K562 (cell line): ENCODE measurements at regions not wholly inside any gene's neighbourhood (a gene's known extent, or its start where the extent isn't known, plus 50 kb on each side); places are given as distances from the start of the nearest gene placed in this dataset.

Experiments
- ATAC-seq: fragments of 200-7000 bp; cut with Tn5 transposase; 3 replicates; pipeline ENCODE4 v1.9.1; 2020; ENCODE audit warnings: moderate library complexity
- BruUV-seq: library from RNA; stranded (reverse); fragments of 400-500 nt; replicated peaks from 2 replicates; lab custom pipeline; 2021; lab: Mats Ljungman, UMichigan
- CTCF ChIA-PET: fragments of 300-600 bp; formaldehyde crosslinking; extraction: SDS; loops from one replicate; lab custom pipeline; 2021; ENCODE audit warnings: low intra/inter-chr PET ratio; lab: Yijun Ruan, JAX
- POLR2A ChIA-PET: fragments of 300-600, 350-650 bp; sonication (Branson Sonifier 250); formaldehyde crosslinking; extraction: SDS; loops from one replicate; lab custom pipeline; 2021; ENCODE audit warnings: antibody characterized with exemption, inconsistent platforms; lab: Yijun Ruan, JAX
- DNase-seq, 4 experiments: peaks; one replicate each; pipeline versions ENCODE4 v3.0.0 to v3.0.0-alpha.2; 2011 to 2018; ENCODE audit warnings: low spot score in 3 of 4, mixed read lengths in 3 of 4; ENCODE audit errors: extremely low read depth in 1 of 4
- FAIRE-seq: peaks from 2 replicates; lab custom pipeline; 2011; peaks lifted over from hg19 to GRCh38; lab: Jason Lieb, UNC
- H2AFZ ChIP-seq: 2 replicates; pipeline ENCODE4 v1.6.0; 2011; ENCODE audit warnings: low read depth, low read length, control low read depth, inconsistent platforms
- H3K27ac ChIP-seq: fragments of 200-600 bp; 3 replicates; pipeline ENCODE4 v1.8.0; 2011; ENCODE audit warnings: low read depth, mild to moderate bottlenecking, control low read depth, inconsistent platforms, low read length, moderate library complexity, mixed read lengths; ENCODE audit errors: extremely low read depth
- H3K27me3 ChIP-seq, 2 experiments: fragments of 300-600 bp in 1 of 2; 2 replicates in 1 of 2; 3 replicates in 1 of 2; pipeline versions ENCODE4 v1.6.0 to v1.8.0; 2011; ENCODE audit warnings: inconsistent platforms in 2 of 2, low read length in 2 of 2, mild to moderate bottlenecking in 1 of 2, mixed read lengths in 1 of 2, moderate library complexity in 1 of 2; ENCODE audit not compliant: control insufficient read depth in 2 of 2, insufficient read depth in 2 of 2
- H3K36me3 ChIP-seq: fragments of 300-600 bp; 3 replicates; pipeline ENCODE4 v1.8.0; 2011; ENCODE audit warnings: mild to moderate bottlenecking, low read length, inconsistent platforms; ENCODE audit not compliant: control insufficient read depth, insufficient read depth
- H3K4me1 ChIP-seq, 2 experiments: fragments of 200-600 bp in 1 of 2; replicated peaks in 1 of 2; 2 replicates in 1 of 2; 3 replicates in 1 of 2; pipeline versions ENCODE4 v1.5.1 to v1.8.0; 2011; ENCODE audit warnings: inconsistent platforms in 2 of 2, low read length in 2 of 2, mild to moderate bottlenecking in 1 of 2, mixed read lengths in 1 of 2, moderate library complexity in 1 of 2; ENCODE audit not compliant: control insufficient read depth in 2 of 2, insufficient read depth in 2 of 2
- H3K4me2 ChIP-seq: 2 replicates; pipeline ENCODE4 v1.6.1; 2011; ENCODE audit warnings: low read length, control low read depth, inconsistent platforms, mixed read lengths; ENCODE audit not compliant: insufficient read depth
- H3K4me3 ChIP-seq: fragments of 200-600 bp; sonication (generic), shearing (Covaris generic); 2 replicates; pipeline ENCODE4 v1.5.1; 2016; ENCODE audit warnings: control low read depth, inconsistent platforms
- H3K79me2 ChIP-seq: fragments of 200-600 bp; 3 replicates; pipeline ENCODE4 v1.8.0; 2011; ENCODE audit warnings: low read length, inconsistent platforms; ENCODE audit not compliant: control insufficient read depth, insufficient read depth
- H3K9ac ChIP-seq, 2 experiments: 2 replicates each; pipeline versions ENCODE4 v1.6.0 to v1.6.1; 2011; ENCODE audit warnings: low read depth in 2 of 2, low read length in 2 of 2, control low read depth in 1 of 2, inconsistent platforms in 1 of 2, mild to moderate bottlenecking in 1 of 2, mixed read lengths in 1 of 2; ENCODE audit not compliant: insufficient read depth in 1 of 2
- H3K9me1 ChIP-seq: one replicate; pipeline ENCODE4 v1.6.0; 2011; ENCODE audit warnings: inconsistent platforms, mild to moderate bottlenecking, low read length, moderate library complexity; ENCODE audit not compliant: control insufficient read depth, insufficient read depth
- H3K9me3 ChIP-seq: replicated peaks from 2 replicates; pipeline ENCODE4 v1.5.1; 2011; ENCODE audit warnings: low read depth, low read length, inconsistent platforms; ENCODE audit not compliant: control insufficient read depth, insufficient read depth
- H4K20me1 ChIP-seq: replicated peaks from 2 replicates; pipeline ENCODE4 v1.6.1; 2011; ENCODE audit warnings: low read length, inconsistent platforms, mixed read lengths; ENCODE audit not compliant: control insufficient read depth, insufficient read depth
- CC2D1A ChIP-seq: fragments of 450-650 bp; IDR thresholded peaks from 2 replicates; pipeline ENCODE4 v1.6.1; 2017; ENCODE audit warnings: mild to moderate bottlenecking
- KAT7 ChIP-seq: sonication (generic); formaldehyde crosslinking; IDR thresholded peaks from 2 replicates; pipeline ENCODE4 v1.8.0; 2022; ENCODE audit warnings: missing genetic modification reagents, mild to moderate bottlenecking, borderline replicate concordance
- NFATC3 ChIP-seq: fragments of 450-650 bp; IDR thresholded peaks from 2 replicates; pipeline ENCODE4 v1.6.1; 2017; ENCODE audit warnings: mild to moderate bottlenecking
- PRMT5 ChIP-seq: sonication (generic); formaldehyde crosslinking; IDR thresholded peaks from 2 replicates; pipeline ENCODE4 v1.5.0; 2020; ENCODE audit warnings: missing genetic modification reagents
- RAD51 ChIP-seq: fragments of 450-650 bp; IDR thresholded peaks from 2 replicates; pipeline ENCODE4 v1.7.1; 2016; ENCODE audit warnings: low read depth, mild to moderate bottlenecking, borderline replicate concordance
- TRIM28 ChIP-seq: fragments of 450-650 bp; IDR thresholded peaks from 2 replicates; pipeline ENCODE4 v1.6.1; 2017
- XRCC5 ChIP-seq: fragments of 200-400 bp; formaldehyde crosslinking; IDR thresholded peaks from 2 replicates; pipeline ENCODE4 v1.6.1; 2017; ENCODE audit warnings: low read depth, mild to moderate bottlenecking, low read length
- ZEB2 ChIP-seq: fragments of 450-650 bp; IDR thresholded peaks from 2 replicates; pipeline ENCODE4 v1.6.1; 2016
- ZNF165 ChIP-seq: fragments of 250-450 bp; sonication (Bioruptor Pico); IDR thresholded peaks from 2 replicates; pipeline ENCODE4 v1.4.0; 2020; ENCODE audit warnings: borderline replicate concordance
- ZNF778 ChIP-seq: fragments of 450-650 bp; formaldehyde crosslinking; IDR thresholded peaks from 2 replicates; pipeline ENCODE4 v1.4.0; 2020; ENCODE audit warnings: mild to moderate bottlenecking, moderate library complexity
- WGBS: fragments of 100-300 bp; shearing (Covaris generic); methylation state at CpG from one replicate; pipeline ENCODE4 v1.1.6; 2016; ENCODE audit warnings: low coverage, mixed read lengths; ENCODE audit not compliant: insufficient coverage; ENCODE audit errors: missing lambda C conversion rate; 5-methylcytosine and 5-hydroxymethylcytosine counted together
- in situ Hi-C: fragments of 300-500 bp; cut with MboI; formaldehyde crosslinking; loops from 4 replicates; pipeline ENCODE4 v1.15.0; 2018; ENCODE audit warnings: inconsistent platforms, mixed read lengths
- intact Hi-C: fragments of 100-400 bp; cut with micrococcal nuclease; formaldehyde crosslinking; loops from 2 replicates; pipeline ENCODE4 v1.14.2; 2022
- TF ChIP-seq, protein P1 (sequence below): fragments of 250-450 bp; sonication (Bioruptor Pico); IDR thresholded peaks from 2 replicates; pipeline ENCODE4 v1.5.0; 2021
- TF ChIP-seq, protein P2 (sequence below): fragments of 450-650 bp; IDR thresholded peaks from 2 replicates; pipeline ENCODE4 v1.6.1; 2018; ENCODE audit warnings: mild to moderate bottlenecking, low read depth; ENCODE audit not compliant: partially characterized antibody
- TF ChIP-seq, protein P3 (sequence below): fragments of 450-650 bp; IDR thresholded peaks from 2 replicates; pipeline ENCODE4 v1.6.1; 2016

DNA sequence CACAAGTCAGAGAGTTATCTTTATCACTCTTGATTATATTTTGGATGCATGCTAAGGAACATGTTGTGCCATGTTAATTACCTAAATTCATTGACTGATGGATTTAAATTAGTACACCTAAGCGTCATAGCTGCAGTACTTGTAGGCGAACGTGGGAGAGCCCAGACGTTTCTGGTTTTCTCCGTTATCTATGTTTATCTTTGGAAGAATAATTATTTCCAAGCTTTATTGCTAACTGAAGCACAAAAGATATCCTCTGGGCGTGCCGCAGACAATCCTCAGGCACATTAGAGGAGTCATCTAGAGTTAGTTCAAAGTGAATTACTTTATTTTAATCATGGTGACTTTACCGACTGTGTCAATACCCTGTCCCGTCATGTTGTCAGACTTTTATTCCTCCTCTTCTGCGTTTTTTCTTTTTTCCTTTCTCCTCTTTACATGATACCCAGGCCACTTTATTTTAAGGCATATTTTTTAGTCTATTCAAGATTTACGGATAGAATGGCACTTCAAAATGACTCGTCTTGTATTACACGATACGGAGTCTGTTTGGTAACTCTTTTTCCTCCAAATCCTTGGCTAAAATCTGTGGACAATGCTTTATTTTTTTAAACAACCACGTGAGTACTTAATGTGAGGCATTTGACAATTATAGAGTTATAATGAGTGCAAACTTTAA lies 632.0 kb upstream of the TENM3 start (continued):
- TF ChIP-seq, protein P1, sequence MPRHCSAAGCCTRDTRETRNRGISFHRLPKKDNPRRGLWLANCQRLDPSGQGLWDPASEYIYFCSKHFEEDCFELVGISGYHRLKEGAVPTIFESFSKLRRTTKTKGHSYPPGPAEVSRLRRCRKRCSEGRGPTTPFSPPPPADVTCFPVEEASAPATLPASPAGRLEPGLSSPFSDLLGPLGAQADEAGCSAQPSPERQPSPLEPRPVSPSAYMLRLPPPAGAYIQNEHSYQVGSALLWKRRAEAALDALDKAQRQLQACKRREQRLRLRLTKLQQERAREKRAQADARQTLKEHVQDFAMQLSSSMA (CRISPR knock-in tag): no peak
- no peak for TF ChIP-seq RAD51

DNA sequence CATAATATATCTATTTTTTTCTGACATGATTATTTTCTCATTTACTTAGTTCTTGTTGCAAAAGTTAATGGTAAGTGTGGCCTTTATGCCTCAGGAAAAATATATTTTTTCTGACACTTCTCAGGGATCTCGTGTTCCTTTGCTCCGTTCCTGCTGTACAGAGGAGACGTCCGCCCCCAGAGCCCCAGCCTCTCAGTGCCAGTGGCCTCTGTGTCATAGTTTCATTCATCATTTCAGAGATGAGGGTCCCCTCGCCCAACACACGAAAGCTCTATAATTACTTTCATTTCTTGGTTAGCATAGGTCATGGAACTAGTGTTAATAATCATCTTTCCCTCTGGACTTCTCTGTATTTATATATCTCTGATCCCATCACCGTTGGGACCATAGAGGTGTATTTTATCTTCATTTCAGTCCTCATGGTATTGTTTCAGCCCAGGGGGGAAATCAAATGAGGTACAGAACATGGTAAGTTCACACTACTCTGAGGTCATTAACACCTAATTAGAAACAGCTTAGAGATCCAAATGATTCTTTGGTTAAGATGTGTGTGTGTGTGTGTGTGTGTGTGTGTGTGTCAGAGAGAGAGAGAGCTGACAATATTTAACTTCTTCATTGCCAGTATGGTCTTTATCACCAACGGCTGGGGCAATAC lies 631.1 kb upstream of the TENM3 start:
- no peak overlapping the region for H3K4me2 ChIP-seq
- intact Hi-C loops: no loop called here
- POLR2A ChIA-PET: no interaction called here
- H3K36me3 ChIP-seq: no peaks in the 10 kb centered on the region
- DNase-seq (no peak), ATAC-seq (no peak), FAIRE-seq (no peak)
- H3K79me2 ChIP-seq: no peaks in the 10 kb centered on the region
- no peaks in the 10 kb centered on the region for H3K4me1 ChIP-seq
- no peak overlapping the region for H3K27ac ChIP-seq
- no peak overlapping the region for H3K9ac ChIP-seq
- TF ChIP-seq NFATC3 (no peak), CC2D1A (no peak), ZEB2 (no peak), XRCC5 (no peak), ZNF165 (CRISPR knock-in tag) (no peak), TRIM28 (no peak), PRMT5 (CRISPR knock-in tag) (no peak), KAT7 (no peak), ZNF778 (CRISPR knock-in tag) (no peak)
- TF ChIP-seq, protein P2, sequence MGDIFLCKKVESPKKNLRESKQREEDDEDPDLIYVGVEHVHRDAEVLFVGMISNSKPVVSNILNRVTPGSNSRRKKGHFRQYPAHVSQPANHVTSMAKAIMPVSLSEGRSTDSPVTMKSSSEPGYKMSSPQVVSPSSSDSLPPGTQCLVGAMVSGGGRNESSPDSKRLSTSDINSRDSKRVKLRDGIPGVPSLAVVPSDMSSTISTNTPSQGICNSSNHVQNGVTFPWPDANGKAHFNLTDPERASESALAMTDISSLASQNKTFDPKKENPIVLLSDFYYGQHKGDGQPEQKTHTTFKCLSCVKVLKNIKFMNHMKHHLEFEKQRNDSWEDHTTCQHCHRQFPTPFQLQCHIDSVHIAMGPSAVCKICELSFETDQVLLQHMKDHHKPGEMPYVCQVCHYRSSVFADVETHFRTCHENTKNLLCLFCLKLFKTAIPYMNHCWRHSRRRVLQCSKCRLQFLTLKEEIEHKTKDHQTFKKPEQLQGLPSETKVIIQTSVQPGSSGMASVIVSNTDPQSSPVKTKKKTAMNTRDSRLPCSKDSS: no peak
- TF ChIP-seq, protein P3, sequence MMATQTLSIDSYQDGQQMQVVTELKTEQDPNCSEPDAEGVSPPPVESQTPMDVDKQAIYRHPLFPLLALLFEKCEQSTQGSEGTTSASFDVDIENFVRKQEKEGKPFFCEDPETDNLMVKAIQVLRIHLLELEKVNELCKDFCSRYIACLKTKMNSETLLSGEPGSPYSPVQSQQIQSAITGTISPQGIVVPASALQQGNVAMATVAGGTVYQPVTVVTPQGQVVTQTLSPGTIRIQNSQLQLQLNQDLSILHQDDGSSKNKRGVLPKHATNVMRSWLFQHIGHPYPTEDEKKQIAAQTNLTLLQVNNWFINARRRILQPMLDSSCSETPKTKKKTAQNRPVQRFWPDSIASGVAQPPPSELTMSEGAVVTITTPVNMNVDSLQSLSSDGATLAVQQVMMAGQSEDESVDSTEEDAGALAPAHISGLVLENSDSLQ: no peak
- in situ Hi-C loops: no loop called here
- CTCF ChIA-PET: no interaction called here
- H3K27me3 ChIP-seq: no peaks in the 10 kb centered on the region
- H3K9me1 ChIP-seq: no peaks in the 10 kb centered on the region
- no peak overlapping the region for H2AFZ ChIP-seq
- no TSS peak for BruUV-seq
- no peaks in the 10 kb centered on the region for H4K20me1 ChIP-seq
- 1% methylated on average over 8 of the region's 8 CpGs for WGBS
- no peak overlapping the region for H3K4me3 ChIP-seq
- no peaks in the 10 kb centered on the region for H3K9me3 ChIP-seq
